ENCODE measurements at regions not wholly inside any gene's neighbourhood (a gene's known extent, or its start where the extent isn't known, plus 50 kb on each side); places are given as distances from the start of the nearest gene placed in this dataset.

GRCh38 chr6:2503816-2504494, 246.8 kb downstream of the MYLK4 start:
- no peak for DNase-seq (ENCODE audit: low spot score)

- DNase-seq (ENCODE audit: low spot score), result no peak
Observed at GRCh38 chr6:2502998-2503674, 247.6 kb downstream of the MYLK4 start.

DNA sequence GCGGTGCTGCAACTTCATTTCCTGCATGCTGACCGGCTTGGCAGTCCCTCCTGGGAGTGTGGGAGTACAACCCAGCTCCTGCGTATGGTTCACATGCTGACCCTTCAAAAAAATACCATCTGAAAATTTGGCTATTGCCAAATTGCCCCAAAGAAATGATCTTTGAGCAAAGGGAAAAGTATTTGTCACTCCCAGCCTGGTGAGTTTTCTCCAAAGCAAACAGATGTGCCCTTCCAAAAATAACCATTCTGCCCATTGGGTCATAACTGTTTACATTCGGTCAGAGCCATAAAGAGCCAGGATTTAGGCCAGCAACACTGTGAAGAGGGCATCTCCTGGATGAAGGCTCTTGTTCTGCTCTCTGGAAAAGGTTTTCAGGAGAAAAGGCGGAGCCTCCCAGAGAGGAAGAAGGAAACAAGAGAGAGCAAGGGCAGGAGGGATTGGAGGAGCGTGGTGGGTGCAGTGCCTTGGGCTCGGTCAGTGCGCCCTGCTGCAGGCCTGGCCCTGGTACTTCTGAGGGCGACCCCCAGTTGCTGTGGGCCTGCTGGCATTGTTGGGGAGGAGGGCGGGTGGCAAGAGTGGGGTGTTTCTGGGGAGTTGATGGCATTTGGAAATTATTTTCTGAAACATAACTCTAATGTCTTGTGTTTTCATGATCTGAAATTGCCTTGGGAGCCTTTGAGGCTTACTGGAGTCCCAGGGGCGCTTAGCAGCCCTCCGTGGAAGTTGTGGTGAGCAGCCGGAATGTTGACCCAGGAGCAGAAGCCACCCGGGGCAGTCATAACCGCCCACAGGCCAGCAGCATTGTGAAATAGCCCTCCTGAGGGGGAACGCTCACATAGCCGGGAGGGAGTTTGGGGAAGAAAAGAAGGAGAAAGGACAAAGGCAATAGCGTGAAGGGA, 248.4 kb downstream of the MYLK4 start:
- DNase-seq (ENCODE audit: low spot score), result no peak

GRCh38 chr6:2497922-2498623, 252.6 kb downstream of the MYLK4 start:
- DNase-seq (ENCODE audit: low spot score), result no peak

GRCh38 chr6:2496291-2496690, 250.9 kb upstream of the GMDS start:
- no peak for DNase-seq (ENCODE audit: low spot score)

GRCh38 chr6:2492686-2493523, 247.5 kb upstream of the GMDS start:
- DNase-seq (ENCODE audit: low spot score), result no peak

DNA sequence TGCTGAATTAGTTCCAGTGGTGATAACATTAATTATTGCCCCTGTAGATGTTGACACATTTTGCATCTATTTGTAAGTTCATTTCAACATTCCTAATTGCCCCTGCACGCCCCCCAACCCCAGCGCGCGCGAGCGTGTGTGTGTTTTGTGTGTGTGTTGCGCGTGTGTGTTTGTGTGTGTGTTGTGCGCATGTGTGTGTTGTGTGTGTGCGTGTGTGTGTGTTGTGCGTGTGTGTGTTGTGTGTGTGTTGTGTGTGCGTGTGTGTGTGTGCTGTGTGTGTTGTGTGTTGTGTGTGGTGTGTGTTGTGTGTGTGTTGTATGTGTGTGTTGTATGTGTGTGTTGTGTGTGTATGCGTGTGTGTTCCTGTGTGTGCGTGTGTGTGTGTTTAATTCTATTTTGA, 245.7 kb upstream of the GMDS start:
- no peak for DNase-seq (ENCODE audit: low spot score)

GRCh38 chr6:2488578-2488977, 243.2 kb upstream of the GMDS start:
- no peak for DNase-seq (ENCODE audit: low spot score)

GRCh38 chr6:2485116-2485515, 239.7 kb upstream of the GMDS start:
- DNase-seq (ENCODE audit: low spot score), result no peak

DNA sequence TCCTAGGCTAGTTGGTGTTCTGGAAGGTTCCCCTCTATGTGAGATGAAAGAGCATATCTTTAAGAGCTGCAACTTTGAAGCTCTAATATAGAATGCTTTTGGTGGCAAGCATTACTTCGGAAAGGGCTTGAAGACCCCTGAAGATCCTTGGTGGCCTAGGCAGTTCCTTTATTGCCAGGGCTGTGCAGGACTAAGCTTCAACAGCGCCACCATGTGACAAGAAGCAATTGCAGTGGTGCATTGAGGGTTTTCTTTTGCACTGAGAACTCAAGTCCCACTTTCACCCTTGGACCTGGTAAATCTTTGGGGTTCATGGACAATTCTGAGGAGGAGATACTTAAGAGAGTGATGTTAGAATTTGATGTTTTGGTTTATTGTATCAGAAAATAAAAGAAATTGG, 237.4 kb upstream of the GMDS start:
- no peak for DNase-seq (ENCODE audit: low spot score)

DNA sequence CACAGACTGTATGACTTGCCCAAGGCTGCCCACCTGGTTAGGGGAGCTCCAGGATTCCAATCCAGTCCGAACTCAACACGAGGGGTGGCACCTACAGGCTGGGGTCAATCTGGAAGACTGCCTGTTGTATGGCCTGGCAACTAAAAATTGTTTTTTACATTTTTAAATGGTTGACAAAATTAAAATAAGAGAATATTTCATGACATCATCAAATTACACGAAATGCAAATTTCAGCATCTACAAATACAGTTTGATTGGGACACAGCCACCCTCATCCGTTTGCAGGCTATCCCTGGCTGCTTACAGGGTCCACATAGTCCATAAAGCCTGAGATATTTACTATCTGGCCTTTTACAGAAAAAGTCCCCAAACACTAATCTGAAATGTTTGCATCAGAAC, 235.9 kb upstream of the GMDS start:
- no peak for DNase-seq (ENCODE audit: low spot score)

DNA sequence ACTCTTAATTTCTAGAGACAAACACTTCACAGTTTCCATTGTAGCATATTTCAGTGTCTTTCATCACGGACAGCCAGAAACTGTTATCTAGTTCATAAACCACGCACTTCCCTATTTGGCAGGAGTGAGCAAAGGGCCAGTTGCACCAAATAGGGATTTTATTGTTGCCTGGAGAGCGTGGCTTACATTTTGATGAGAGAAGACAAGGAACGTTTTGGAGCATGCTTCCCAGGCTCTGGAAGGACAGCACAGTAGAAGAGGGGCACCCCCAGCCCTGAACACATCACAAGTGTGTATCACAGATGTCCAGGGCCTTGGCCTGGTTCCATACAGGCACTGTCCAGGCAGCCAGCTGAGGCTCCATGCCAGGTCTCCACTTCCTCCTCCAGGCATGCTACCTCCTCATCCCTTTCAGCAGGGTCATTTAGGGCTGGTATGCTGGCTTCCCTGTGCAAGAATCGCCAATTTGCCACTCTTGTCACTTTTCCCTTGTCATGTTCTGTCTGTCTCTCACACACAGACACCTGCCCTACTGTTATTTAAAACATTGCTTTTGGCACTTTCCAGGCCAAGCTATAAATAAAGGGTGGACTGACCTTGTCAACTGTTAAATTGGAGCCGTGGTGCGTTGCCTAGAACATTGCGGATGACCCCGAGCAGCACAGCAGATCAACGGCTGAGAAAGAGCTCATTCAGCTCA, 235.0 kb upstream of the GMDS start:
- DNase-seq (ENCODE audit: low spot score), result no peak

GRCh38 chr6:2478200-2478599, 232.8 kb upstream of the GMDS start:
- DNase-seq (ENCODE audit: low spot score), result no peak

DNA sequence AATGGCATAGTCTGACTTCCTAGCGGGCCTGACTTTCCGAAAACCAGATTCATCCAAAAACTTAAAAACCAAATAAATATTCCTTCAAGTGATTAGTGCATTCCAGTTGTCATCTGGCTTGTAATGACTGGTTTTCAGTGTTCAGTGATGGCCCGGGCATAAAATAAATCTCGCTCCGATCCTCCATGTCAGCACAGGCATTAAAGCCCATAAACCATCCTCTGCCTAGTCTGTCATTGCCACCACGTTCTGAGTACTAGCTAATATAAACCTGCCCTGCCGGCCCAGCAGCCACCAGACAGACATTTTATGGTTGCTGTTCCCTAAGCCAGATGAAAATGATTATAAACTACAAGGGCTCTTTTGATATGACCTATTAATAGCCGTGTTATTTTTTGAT, 232.3 kb upstream of the GMDS start:
- DNase-seq (ENCODE audit: low spot score), result no peak

DNA sequence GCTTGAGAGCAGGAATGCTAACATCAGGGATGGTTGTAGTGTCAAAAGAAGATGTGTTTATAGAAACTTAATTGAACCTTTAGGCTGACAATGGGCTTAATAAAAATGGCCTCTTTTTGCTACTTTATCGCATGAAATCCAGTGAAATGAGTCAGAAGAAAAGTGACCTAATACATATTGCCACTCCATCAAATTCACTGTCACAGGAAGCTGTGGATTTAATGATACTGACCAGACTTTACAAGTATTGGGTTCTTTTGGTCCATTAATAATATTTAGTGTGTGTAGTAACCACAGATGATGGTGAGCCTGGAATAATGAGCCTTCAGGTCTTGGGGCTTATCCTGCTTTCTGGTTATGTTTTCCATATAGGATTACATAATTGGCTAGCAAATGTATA, 231.8 kb upstream of the GMDS start:
- DNase-seq (ENCODE audit: low spot score), result no peak

DNA sequence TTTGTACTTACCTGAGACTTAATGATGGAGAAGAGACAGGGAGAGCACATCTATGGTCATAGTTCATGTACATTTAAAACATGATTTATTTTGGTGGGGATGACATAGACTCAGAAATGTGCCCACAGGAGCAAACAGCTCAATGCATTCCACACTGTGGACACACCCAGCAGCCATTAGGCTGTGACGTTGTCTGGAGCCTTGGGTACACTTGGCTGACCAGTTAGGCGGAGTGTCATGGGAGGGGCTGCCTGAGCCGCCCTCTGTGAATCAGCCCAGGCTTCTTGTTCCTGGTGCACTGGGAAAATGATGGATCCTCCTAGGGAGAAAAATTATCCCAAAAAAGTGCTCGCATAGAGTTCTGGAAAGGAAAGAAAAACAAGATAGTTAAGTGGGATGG, 231.0 kb upstream of the GMDS start:
- no peak for DNase-seq (ENCODE audit: low spot score)

DNA sequence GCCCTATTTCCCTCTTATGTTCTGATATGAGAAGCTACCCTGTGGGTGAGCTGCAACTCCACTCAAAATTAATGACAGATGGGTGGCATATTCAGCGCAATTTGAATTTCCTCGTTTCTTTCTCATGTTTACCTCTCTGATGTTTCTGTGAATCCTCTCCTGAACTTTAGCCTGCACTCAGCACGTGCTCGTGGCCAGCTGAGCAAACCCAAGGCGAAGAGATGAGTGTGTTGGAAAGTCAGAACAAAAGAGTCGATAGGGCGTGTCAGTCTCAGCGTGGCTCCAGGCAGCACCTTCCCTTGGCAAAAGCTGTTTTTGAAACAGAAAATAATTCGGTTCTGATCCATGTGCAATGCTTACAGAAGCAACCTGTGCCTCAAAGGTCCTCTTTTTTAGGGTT, 226.1 kb upstream of the GMDS start:
- no peak for DNase-seq (ENCODE audit: low spot score)

DNA sequence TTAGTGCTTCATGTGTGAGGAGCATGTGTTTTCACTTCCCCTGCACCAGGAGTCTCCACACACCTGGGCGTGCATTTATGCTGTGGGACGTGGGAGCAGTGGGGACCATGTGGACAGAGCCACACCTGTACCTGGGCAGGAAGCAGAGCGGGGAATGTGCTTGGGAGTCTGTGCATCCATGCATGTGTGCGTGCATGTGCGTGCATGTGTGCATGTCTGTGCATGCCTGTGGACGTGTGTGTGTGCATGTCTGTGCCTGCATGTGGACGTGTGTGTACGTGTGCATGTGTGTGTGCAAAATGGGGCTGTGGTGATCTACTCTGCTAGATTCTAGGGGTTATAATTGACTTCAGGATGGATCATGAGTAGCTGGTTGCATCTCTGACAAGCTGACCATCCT, 224.0 kb upstream of the GMDS start:
- DNase-seq (ENCODE audit: low spot score), result no peak

- no peak for DNase-seq (ENCODE audit: low spot score)
Observed at GRCh38 chr6:2468601-2468955, 223.2 kb upstream of the GMDS start.

DNA sequence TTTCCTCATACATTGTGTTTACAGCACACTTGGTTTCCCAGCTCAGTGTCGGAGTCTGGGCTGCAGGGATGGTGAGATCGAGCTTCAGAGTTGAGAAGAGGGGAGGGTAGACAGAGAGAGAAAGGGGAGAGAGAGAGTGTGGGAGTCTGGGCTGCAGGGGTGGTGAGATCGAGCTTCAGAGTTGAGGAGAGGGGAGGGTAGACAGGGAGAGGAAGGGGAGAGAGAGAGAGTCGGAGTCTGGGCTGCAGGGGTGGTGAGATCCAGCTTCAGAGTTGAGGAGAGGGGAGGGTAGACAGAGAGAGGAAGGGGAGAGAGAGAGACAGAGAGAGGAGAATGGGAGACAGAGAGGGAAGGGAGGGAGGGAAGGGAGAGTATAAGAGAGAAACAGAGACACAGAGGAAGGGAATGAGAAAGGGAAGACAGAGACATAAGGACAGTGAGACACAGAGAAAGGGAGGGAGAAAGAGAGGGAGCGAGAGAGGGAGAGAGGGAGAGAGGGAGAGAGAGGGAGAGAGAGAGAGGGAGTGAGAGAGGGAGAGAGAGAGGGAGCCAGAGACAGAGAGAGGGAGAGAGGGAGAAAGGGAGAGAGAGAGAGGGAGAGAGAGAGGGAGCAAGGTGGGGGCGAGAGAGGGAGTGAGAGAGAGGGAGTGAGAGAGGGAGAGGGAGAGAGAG, 222.7 kb upstream of the GMDS start:
- DNase-seq (ENCODE audit: low spot score), result no peak

Data from HuH-7 (cell line).